SK-N-SH (cell line): ENCODE measurements at regions not wholly inside any gene's neighbourhood (a gene's known extent, or its start where the extent isn't known, plus 50 kb on each side); places are given as distances from the start of the nearest gene placed in this dataset.

Experiments
- CTCF ChIA-PET: fragments of 300-600, 350-600 bp; formaldehyde crosslinking; extraction: SDS; loops from one replicate; lab custom pipeline; 2021; lab: Yijun Ruan, JAX
- POLR2A ChIA-PET: fragments of 350-600 bp; sonication (Branson Sonifier 250); formaldehyde crosslinking; extraction: SDS; loops from one replicate; lab custom pipeline; 2020; ENCODE audit warnings: antibody characterized with exemption, inconsistent platforms; lab: Yijun Ruan, JAX
- DNase-seq: peaks from one replicate; pipeline ENCODE4 v3.0.0; 2012
- H2AFZ ChIP-seq: fragments of 200-600 bp; sonication (generic); 2 replicates; pipeline ENCODE4 v1.8.1; 2016; ENCODE audit warnings: antibody characterized with exemption, mild to moderate bottlenecking, low read depth
- H3F3A ChIP-seq: fragments of 200-600 bp; sonication (generic); replicated peaks from 2 replicates; pipeline ENCODE3; 2016; ENCODE audit warnings: antibody characterized with exemption, mild to moderate bottlenecking; ENCODE audit not compliant: insufficient read depth
- H3K27ac ChIP-seq, 2 experiments: fragments of 200-500 bp in 1 of 2; fragments of 200-600 bp in 1 of 2; sonication (Bioruptor generic) in 1 of 2; sonication (generic), shearing (Covaris generic) in 1 of 2; 2 replicates each; pipeline versions ENCODE4 v1.5.1 to v1.6.1; 2014 to 2016; ENCODE audit warnings: low read depth in 2 of 2, inconsistent platforms in 1 of 2, low read length in 1 of 2, mild to moderate bottlenecking in 1 of 2, mixed read lengths in 1 of 2
- H3K27me3 ChIP-seq: fragments of 200-600 bp; sonication (generic), shearing (Covaris generic); 2 replicates; pipeline ENCODE4 v1.6.1; 2016; ENCODE audit warnings: mixed run types; ENCODE audit not compliant: insufficient read depth
- H3K36me3 ChIP-seq, 2 experiments: fragments of 200-500 bp in 1 of 2; fragments of 200-600 bp in 1 of 2; sonication (Bioruptor generic) in 1 of 2; sonication (generic) in 1 of 2; replicated peaks in 1 of 2; 2 replicates each; pipeline versions ENCODE3 to v1.5.1; 2014 to 2016; ENCODE audit warnings: low read length in 1 of 2, mild to moderate bottlenecking in 1 of 2; ENCODE audit not compliant: insufficient read depth in 2 of 2, control insufficient read depth in 1 of 2
- H3K4me1 ChIP-seq, 2 experiments: fragments of 200-500 bp in 1 of 2; fragments of 200-600 bp in 1 of 2; sonication (Bioruptor generic) in 1 of 2; sonication (generic), shearing (Covaris generic) in 1 of 2; 2 replicates each; pipeline versions ENCODE4 v1.5.1 to v1.6.1; 2014 to 2016; ENCODE audit warnings: low read depth in 1 of 2, low read length in 1 of 2, mixed run types in 1 of 2; ENCODE audit not compliant: insufficient read depth in 2 of 2, control insufficient read depth in 1 of 2
- H3K4me2 ChIP-seq: fragments of 200-600 bp; sonication (generic), shearing (Covaris generic); 2 replicates; pipeline ENCODE4 v1.6.1; 2017; ENCODE audit warnings: mixed run types
- H3K4me3 ChIP-seq, 2 experiments: fragments of 200-500 bp in 1 of 2; fragments of 200-600 bp in 1 of 2; sonication (Bioruptor generic) in 1 of 2; sonication (generic), shearing (Covaris generic) in 1 of 2; 2 replicates each; pipeline versions ENCODE4 v1.5.1 to v1.8.1; 2014 to 2016; ENCODE audit warnings: low read depth in 2 of 2, inconsistent platforms in 1 of 2, low read length in 1 of 2, mild to moderate bottlenecking in 1 of 2, mixed read lengths in 1 of 2, moderate library complexity in 1 of 2
- H3K79me2 ChIP-seq: fragments of 200-600 bp; sonication (generic); 2 replicates; pipeline ENCODE4 v1.8.1; 2017; ENCODE audit warnings: mild to moderate bottlenecking; ENCODE audit not compliant: insufficient read depth
- H3K9ac ChIP-seq: fragments of 200-600 bp; sonication (generic); 2 replicates; pipeline ENCODE4 v1.6.1; 2017; ENCODE audit warnings: mixed run types
- H3K9me2 ChIP-seq: fragments of 200-600 bp; sonication (generic); 2 replicates; pipeline ENCODE4 v1.6.1; 2017; ENCODE audit warnings: mixed run types
- H3K9me3 ChIP-seq: fragments of 200-600 bp; sonication (generic); 2 replicates; pipeline ENCODE4 v1.6.1; 2017; ENCODE audit warnings: mixed run types, mild to moderate bottlenecking, moderate library complexity
- H4K20me1 ChIP-seq: fragments of 200-600 bp; sonication (generic); 2 replicates; pipeline ENCODE4 v1.6.1; 2017; ENCODE audit warnings: mild to moderate bottlenecking, mixed run types; ENCODE audit not compliant: insufficient read depth
- EP300 ChIP-seq, 2 experiments: IDR thresholded peaks; 2 replicates each; pipeline versions ENCODE4 v1.4.0 to v1.6.1; 2012; ENCODE audit warnings: borderline replicate concordance in 1 of 2, low read depth in 1 of 2, low read length in 1 of 2
- EZH2phosphoT487 ChIP-seq: fragments of 200-600 bp; sonication (generic); IDR thresholded peaks from 2 replicates; pipeline ENCODE4 v1.6.1; 2017; ENCODE audit warnings: low read depth, mixed run types, mild to moderate bottlenecking, antibody characterized with exemption, moderate library complexity, borderline replicate concordance
- FOXJ3 ChIP-seq: sonication (generic); formaldehyde crosslinking; IDR thresholded peaks from 2 replicates; pipeline ENCODE4 v1.5.1; 2020; ENCODE audit warnings: mild to moderate bottlenecking, missing genetic modification reagents
- MEF2A ChIP-seq: IDR thresholded peaks from 2 replicates; pipeline ENCODE4 v1.4.0; 2012; ENCODE audit warnings: low read depth, borderline replicate concordance
- NFIC ChIP-seq: IDR thresholded peaks from 2 replicates; pipeline ENCODE4 v1.4.0; 2012; ENCODE audit warnings: borderline replicate concordance
- POLR2AphosphoS5 ChIP-seq: IDR thresholded peaks from 2 replicates; pipeline ENCODE4 v1.6.1; 2012; ENCODE audit warnings: low read depth, low read length
- RFX5 ChIP-seq: IDR thresholded peaks from 2 replicates; pipeline ENCODE4 v1.6.1; 2012; ENCODE audit warnings: mild to moderate bottlenecking, improper control_type of control experiment, low read length
- SIN3A ChIP-seq: IDR thresholded peaks from 2 replicates; pipeline ENCODE4 v1.6.1; 2012; ENCODE audit warnings: low read depth, mild to moderate bottlenecking, low read length, moderate library complexity, borderline replicate concordance
- USF1 ChIP-seq: IDR thresholded peaks from 2 replicates; pipeline ENCODE4 v1.4.0; 2012; ENCODE audit warnings: low read depth, borderline replicate concordance
- WGBS: methylation state at CpG from one replicate; pipeline ENCODE4 v1.1.6; 2017; ENCODE audit warnings: low lambda C conversion rate; 5-methylcytosine and 5-hydroxymethylcytosine counted together
- TF ChIP-seq, protein P1 (sequence below): IDR thresholded peaks from 2 replicates; pipeline ENCODE4 v1.4.0; 2012; ENCODE audit warnings: low read depth

DNA sequence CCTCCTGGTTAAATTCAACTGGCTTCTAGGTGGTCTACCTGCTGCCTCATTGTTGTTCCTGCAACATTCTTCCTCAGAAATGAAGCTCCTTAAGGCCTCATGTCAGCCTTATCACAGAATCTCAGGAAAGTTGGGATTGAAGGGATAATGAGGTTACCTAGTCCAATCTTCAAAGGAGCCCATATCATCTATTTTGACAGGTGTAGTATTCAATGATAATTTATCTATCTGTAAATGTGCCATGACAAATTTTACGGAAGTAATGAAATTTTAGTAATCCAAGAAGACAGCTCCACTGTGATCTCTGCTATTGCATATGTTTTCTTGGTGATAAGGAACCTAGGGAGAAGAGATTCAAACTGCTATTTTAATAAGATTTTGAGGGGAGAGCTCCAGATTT, 973.8 kb downstream of the ROBO2 start:
- Histone ChIP-seq H3K4me3 (no peak overlapping the region), H3K79me2 (no peaks in the 10 kb centered on the region), H3K27ac (no peak overlapping the region), H3K9me2 (no peaks in the 10 kb centered on the region), H3K27me3 (no peaks in the 10 kb centered on the region), H3K4me2 (no peak overlapping the region), H3K9ac (no peak overlapping the region), H4K20me1 (no peaks in the 10 kb centered on the region), H2AFZ (no peak overlapping the region), H3K4me1 (no peaks in the 10 kb centered on the region), H3K36me3 (no peaks in the 10 kb centered on the region), H3F3A (no peaks in the 10 kb centered on the region), H3K9me3 (no peaks in the 10 kb centered on the region; the same call in 1 of the 2 replicates)
- WGBS, result 50% methylated on average over 1 of the region's 1 CpG
- ChIA-PET POLR2A (no interaction called here), CTCF (interaction anchor here (0.8 kb wide), 1 partner anchor 9 kb away, joined by 3 read pairs; no protein-coding TSS in a partner anchor)
- no peak for TF ChIP-seq SIN3A
- TF ChIP-seq, protein P1, sequence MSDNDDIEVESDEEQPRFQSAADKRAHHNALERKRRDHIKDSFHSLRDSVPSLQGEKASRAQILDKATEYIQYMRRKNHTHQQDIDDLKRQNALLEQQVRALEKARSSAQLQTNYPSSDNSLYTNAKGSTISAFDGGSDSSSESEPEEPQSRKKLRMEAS, result no peak
- TF ChIP-seq FOXJ3, result no peak
- no peak for DNase-seq

GRCh38 chr3:78015856-78016255, 976.0 kb downstream of the ROBO2 start:
- Histone ChIP-seq H3K79me2 (no peaks in the 10 kb centered on the region), H4K20me1 (no peaks in the 10 kb centered on the region), H3K4me1 (no peaks in the 10 kb centered on the region), H3K4me2 (no peak overlapping the region), H2AFZ (no peak overlapping the region), H3F3A (no peaks in the 10 kb centered on the region), H3K4me3 (no peak overlapping the region), H3K27me3 (no peaks in the 10 kb centered on the region), H3K27ac (no peak overlapping the region), H3K9me2 (no peaks in the 10 kb centered on the region), H3K36me3 (no peaks in the 10 kb centered on the region), H3K9ac (no peak overlapping the region), H3K9me3 (no peaks in the 10 kb centered on the region; the same call in 1 of the 2 replicates)
- no peak for DNase-seq
- 45% methylated on average over 1 of the region's 1 CpG for WGBS
- CTCF ChIA-PET, result no interaction called here
- POLR2A ChIA-PET, result no interaction called here
- TF ChIP-seq NFIC (no peak), POLR2AphosphoS5 (no peak), MEF2A (no peak)

GRCh38 chr3:78021710-78022109, 981.8 kb downstream of the ROBO2 start:
- Histone ChIP-seq H3K27me3 (no peaks in the 10 kb centered on the region), H4K20me1 (no peaks in the 10 kb centered on the region), H3K4me1 (no peaks in the 10 kb centered on the region), H3K27ac (no peak overlapping the region), H3K79me2 (no peaks in the 10 kb centered on the region), H3K4me2 (no peak overlapping the region), H3K4me3 (no peak overlapping the region), H2AFZ (no peak overlapping the region), H3K9me2 (no peaks in the 10 kb centered on the region), H3K36me3 (no peaks in the 10 kb centered on the region), H3F3A (no peaks in the 10 kb centered on the region), H3K9me3 (no peaks in the 10 kb centered on the region; the same call in 1 of the 2 replicates), H3K9ac (no peak overlapping the region)
- CTCF ChIA-PET, result no interaction called here
- no peak for TF ChIP-seq EP300 (IDR thresholded peaks at IDR 0.05; ENCODE audit: borderline replicate concordance in 1 of 2, low read depth in 1 of 2, low read length in 1 of 2)
- TF ChIP-seq USF1, result no peak
- no peak for TF ChIP-seq EZH2phosphoT487
- TF ChIP-seq, protein P1, result no peak
- no peak for TF ChIP-seq RFX5
- no peak for DNase-seq
- WGBS, result 46% methylated on average over 3 of the region's 3 CpGs
- POLR2A ChIA-PET, result no interaction called here
